ENCODE measurements at regions not wholly inside any gene's neighbourhood (a gene's known extent, or its start where the extent isn't known, plus 50 kb on each side); places are given as distances from the start of the nearest gene placed in this dataset.

DNA sequence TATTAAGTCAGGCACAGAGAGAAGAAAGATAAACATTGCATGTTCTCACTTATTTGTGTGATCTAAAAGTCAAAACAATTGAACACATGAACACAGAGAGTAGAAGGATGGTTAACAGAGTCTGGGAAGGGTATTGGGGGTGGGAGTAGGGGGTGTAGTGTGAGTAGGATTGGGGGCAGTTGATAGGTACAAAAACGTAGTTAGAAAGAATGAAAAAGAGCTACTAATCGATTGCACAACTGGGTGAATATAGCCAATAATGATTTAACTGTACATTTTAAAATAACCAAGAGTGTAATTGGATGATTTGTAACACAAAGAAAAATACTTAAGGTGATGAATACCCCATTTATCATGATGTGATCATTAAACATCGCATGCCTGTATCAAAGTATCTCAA is 333.3 kb downstream of the HAO1 start:
- intact Hi-C loops (cut with micrococcal nuclease), result no loop called here

GRCh38 chr20:7608250-7608649 is 332.0 kb downstream of the HAO1 start:
- intact Hi-C loops (cut with micrococcal nuclease), result no loop called here

DNA sequence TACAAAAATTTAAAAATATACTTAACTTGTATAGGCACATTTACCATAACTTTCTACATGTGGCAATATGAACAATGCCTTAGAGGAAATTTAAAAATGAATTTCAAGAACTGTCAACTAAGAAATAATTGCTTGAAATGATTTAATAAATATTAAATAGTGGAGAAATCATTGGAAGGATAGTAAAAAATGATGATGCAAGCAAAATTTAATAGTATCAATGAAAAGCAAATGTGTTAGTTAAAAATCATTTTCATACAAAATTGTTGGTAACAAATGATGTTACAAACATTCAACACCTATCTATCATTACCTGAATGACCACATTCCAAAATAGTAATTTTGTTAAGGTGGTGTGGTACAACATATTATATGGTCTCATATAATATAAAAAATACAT is 331.0 kb downstream of the HAO1 start:
- intact Hi-C loops (cut with micrococcal nuclease), result no loop called here

DNA sequence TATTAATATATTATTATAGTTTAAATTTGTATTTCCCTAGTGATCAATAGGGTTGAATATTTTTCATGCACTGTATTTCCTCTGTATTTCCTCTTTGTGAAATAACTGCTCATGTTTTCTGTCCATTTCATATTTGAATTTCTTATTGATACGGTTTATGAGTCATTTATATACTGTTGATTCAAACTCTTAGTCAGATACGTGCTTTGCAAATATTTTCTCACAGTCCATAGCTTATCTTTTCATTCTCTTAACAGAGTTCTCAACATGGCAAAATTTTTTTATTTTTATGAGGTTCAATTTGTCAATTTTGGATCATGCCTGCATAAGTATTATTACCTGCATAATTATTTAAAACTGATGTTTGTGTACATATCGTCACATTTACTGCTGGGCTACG is 329.6 kb downstream of the HAO1 start:
- intact Hi-C loops (cut with micrococcal nuclease), result no loop called here

- intact Hi-C loops (cut with micrococcal nuclease), result no loop called here
Observed at GRCh38 chr20:7617797-7618196, 322.5 kb downstream of the HAO1 start.

DNA sequence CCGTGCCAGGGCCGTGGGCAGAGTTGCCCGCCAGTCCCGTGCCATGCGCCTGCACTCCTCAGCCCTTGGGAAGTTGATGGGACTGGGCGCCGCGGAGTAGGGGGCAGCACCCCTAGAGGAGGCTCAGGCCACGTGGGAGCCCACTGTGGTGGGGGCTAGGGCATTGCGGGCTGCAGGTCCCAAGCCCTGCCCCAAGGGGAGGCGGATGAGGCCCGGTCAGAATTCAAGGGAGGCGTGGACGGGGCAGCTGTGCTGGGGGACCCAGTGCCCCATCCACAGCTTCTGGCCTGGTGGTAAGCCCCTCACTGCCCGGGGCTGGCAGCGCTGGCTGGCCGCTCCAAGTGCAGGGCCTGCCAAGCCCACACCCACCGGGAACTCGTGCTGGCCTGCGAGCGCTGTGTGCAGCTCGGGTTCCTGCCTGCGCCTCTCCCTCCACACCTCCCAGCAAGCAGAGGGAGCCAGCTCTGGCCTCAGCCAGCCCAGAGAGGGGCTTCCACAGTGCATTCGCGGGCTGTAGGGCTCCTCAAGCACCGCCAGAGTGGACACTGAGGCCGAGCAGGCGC is 317.8 kb downstream of the HAO1 start:
- intact Hi-C loops (cut with micrococcal nuclease), result no loop called here

DNA sequence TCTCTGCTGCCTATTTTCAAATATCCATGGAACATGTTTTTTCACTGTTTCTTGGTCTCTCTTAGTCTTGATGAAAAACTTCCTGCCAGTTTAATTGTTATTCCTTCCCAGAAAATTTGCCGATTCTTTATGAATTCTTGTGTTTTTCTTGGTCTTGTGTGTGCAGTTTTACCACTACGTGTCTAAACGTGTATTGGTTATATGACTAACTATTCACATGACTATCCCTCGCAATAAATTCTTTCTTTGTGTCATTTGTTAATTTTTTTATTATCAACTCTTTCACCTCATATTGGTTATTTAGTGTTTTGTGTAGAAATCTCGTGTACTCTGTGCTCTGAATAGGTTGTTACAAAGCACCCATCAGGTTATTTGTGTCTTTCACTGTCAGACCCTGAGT is 315.4 kb downstream of the HAO1 start:
- intact Hi-C loops (cut with micrococcal nuclease), result no loop called here

DNA sequence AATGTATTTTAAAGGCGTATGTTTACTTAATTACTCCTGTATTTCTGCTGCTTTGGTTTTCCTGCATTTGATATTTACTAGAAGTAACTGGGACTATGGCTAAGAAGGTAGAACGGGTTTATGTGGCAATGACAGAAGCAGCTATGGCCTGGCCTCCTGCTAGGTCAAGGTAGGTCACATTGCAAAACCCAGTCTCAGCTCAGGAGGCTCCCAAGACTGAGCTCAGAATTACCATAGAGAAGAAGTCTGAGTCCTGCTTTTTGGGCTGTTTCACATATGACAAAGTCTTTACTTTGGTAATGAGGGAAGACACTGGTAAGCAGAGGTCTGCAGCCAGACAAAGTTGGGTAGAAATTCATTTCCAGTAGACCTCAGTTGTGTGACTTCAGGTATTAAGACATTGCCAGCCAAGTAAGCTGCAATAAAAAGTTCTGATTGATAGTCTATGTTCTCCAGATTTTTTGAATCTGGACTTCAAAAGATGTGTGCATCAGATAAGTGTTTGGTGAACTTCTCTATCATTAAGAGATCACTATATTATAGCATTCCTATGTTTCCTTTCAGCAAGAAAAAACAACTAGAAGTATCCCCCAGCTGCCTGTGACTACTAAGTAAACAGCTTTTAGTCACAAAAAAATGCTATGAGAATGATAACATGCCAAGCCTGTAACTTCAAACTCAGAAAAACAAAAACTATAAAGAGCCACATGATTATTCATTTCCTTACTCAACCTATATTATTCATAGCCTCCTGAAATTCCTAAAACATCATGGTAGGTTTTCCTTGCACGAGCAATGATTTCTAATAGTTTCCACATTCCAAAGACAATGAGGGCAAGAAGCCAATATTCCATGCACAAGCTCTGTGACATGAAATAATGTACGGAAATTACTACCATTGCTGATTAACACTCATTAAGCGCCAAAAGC is 312.3 kb downstream of the HAO1 start:
- intact Hi-C loops (cut with micrococcal nuclease), result no loop called here

- intact Hi-C loops (cut with micrococcal nuclease), result no loop called here
Observed at GRCh38 chr20:7629880-7630279, 310.4 kb downstream of the HAO1 start.

DNA sequence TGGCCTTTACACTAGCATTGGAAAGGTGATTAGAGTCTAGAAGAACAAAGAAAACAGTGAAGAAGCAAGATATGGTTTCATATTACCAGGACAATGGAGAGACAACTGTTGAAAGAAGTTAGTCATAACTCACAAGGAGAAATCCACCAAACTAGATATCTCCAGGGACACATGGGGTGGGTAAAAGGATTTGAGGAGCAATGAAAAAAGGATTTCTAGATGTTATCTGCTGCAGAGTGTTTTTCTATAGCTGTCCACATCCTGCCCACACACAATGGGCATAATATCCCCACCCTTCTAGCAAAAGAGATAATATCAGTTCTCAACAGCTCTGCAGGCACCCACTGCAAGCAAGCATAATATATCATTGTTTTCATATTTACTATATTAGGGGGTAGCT is 303.1 kb downstream of the HAO1 start:
- intact Hi-C loops (cut with micrococcal nuclease), result no loop called here

DNA sequence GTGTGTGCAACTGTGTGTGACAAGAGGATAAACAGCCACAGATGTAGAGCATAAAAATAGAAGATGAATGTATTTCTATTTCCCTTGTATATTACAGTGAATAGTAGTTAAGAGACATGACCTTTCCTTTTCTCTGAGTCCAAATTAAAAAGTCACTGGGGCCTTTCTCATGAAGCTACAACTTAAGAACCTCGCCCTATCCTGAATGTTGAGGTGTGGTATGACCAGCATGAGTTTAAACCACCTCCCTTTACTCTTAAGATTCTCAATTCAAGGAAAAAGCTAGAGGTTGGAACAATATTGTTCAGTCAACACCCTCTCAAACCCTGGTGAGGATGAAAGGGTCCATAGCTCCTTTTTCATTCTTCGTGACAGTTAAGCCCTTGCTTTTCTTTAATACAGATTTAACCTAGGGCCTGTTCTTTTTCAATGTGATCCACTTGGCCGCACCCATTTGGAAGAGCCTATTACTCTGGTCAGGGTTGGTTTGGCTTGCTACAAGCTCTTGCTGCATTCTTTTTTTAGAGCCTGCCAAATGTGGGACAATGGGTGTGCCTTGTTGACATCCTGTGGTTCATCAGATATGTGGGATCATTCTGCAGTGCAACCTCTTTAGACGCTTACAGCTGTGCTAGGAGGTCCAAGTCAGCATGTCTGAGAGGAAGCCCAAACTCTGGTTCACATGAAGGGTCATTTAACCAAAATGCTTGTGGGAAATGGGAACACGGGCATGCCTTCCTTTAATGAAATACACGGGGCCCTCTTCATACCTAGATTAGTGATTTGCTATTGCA is 290.0 kb downstream of the HAO1 start:
- intact Hi-C loops (cut with micrococcal nuclease), result no loop called here

DNA sequence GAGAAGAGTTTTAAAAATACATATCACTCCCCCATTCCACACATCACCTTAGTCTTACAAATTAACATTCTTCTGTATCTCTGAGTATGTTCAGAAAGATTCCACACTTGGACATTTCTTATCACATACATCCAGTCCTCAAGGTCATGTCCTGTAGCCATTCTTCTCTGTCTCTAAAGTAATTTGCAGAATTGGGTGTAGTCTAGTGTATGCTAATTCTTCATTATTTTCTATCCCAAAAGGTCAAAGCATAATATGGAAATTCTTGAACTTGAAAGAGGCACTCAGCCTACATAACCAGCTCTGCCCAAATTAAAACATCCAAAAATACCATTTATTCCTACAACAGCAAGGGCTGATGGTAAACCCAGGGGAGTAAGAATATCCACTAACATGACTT is 286.0 kb downstream of the HAO1 start:
- intact Hi-C loops (cut with micrococcal nuclease), result no loop called here

GRCh38 chr20:7656687-7657467 is 283.4 kb downstream of the HAO1 start:
- intact Hi-C loops (cut with micrococcal nuclease), result no loop called here

- intact Hi-C loops (cut with micrococcal nuclease), result no loop called here
Observed at GRCh38 chr20:7657569-7657968, 282.7 kb downstream of the HAO1 start.

DNA sequence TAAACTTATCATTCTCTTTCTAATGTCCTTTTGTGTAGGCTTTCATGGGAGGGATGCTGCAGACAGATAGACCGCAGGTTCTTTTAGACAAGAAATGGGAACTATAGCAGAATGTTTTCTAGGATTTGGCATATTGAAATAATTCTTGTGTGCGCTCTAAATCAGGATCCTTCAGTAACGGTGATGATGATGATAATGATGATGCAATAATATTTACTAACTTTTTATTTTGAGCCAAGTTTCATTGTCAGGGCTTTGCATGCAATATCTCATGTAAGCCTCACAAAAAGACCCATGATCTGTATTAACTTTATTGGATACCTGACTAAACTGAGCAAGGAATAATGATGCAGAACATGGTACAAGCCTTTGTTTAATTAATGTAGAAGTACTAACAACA is 280.1 kb downstream of the HAO1 start:
- intact Hi-C loops (cut with micrococcal nuclease), result no loop called here

GRCh38 chr20:7665376-7665775 is 274.9 kb downstream of the HAO1 start:
- intact Hi-C loops (cut with micrococcal nuclease), result no loop called here

DNA sequence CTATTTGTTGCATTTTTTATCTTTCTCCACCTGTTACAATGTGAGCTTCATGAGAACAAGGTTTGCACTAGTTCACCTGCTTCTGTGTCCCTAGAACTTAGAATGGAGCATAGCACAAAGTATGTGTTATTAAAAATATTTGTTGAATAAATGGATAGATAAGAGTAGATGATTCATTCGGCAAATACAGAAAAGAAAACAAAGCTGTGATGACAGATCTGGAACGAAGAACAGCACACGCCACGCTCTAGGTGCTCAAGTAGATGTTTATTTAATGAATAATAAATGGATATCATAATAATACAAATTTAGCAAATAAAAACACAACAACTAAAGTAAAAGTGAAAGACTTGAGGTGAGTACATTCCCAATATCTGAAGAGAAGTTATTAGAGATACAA is 273.1 kb downstream of the HAO1 start:
- intact Hi-C loops (cut with micrococcal nuclease), result no loop called here

- intact Hi-C loops (cut with micrococcal nuclease), result no loop called here
Observed at GRCh38 chr20:7672571-7672970, 267.7 kb downstream of the HAO1 start.

DNA sequence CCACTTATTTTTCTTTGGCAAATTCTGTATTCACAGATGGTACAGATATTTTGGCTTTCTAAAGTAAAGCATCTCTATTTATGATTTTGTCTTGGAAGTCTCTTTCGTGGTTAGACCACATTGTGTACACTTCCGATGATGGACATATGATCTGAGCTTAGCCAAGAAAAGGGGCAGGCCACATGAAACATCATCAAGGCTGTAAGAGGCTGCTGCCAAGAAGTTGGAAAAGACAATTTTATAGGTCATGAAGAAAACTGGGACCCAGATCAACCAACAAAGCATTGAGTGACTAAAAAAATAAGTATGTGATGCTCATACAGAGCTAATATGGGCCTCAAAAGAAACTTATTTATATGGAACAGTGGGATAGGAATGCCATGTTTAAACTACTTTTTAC is 266.4 kb downstream of the HAO1 start:
- intact Hi-C loops (cut with micrococcal nuclease), result no loop called here

DNA sequence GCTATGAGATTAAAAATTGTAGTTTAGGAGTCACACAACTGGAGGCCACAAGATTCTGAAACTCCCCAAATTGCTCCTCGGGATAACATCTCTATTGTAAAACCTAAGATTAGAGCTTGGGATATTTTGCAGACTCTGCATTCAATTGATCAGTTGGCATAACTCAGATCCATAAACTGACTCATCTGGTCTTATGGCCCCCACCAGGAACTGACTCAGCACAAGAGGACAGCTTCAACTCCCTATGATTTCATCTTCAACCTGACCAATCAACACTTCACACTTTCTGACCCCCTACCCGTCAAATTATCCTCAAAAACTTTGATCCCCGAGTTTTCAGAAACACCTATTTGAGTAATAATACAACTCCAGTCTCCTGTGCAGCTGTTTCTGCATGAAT is 257.3 kb downstream of the HAO1 start:
- intact Hi-C loops (cut with micrococcal nuclease), result no loop called here

GRCh38 chr20:7687065-7687464 is 253.2 kb downstream of the HAO1 start:
- intact Hi-C loops (cut with micrococcal nuclease), result no loop called here

GRCh38 chr20:7689151-7689550 is 251.1 kb downstream of the HAO1 start:
- intact Hi-C loops (cut with micrococcal nuclease), result no loop called here

Data from T-helper 1 cell treated with Interleukin-12 subunit alpha and Interleukin-12 subunit beta and Interleukin-4 antibody, amounts not matched to agents 30 ng/mL and 1 ng/mL, for 36 hours (primary cell).